ENCODE measurements at regions not wholly inside any gene's neighbourhood (a gene's known extent, or its start where the extent isn't known, plus 50 kb on each side); places are given as distances from the start of the nearest gene placed in this dataset.

DNA sequence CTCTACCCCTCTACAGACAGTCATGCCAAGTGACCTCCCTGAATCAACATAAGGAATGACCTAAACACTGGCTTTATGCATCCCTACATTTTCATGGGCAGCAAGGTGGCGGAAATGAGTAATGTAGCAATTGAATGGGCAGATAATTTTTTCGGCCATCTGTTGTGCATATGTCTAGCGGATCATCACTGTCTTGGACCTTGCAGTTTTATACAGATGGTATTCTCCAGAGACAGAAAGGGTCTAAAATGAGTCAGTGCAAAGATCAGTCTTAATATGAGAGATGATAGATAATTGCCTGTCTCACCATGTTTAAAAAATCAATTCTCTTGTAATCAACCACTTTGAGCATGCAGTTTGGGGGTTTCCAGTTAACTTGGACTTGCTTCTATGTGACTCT, 177.3 kb upstream of the DKK2 start:
- H3K9ac ChIP-seq (ENCODE audit: control insufficient read depth, insufficient read depth, low read length): no peak overlapping the region
- no peaks in the 10 kb centered on the region for H3K36me3 ChIP-seq (ENCODE audit: control insufficient read depth in 2 of 2, insufficient read depth in 2 of 2, low read length in 1 of 2)
- ATAC-seq (no peak; the same call in 2 of the 3 replicates), FAIRE-seq (no peak), DNase-seq (ENCODE audit: low read depth, low spot score) (no peak)
- no peaks in the 10 kb centered on the region for H4K20me1 ChIP-seq (ENCODE audit: control insufficient read depth, insufficient read depth)
- no TSS peak for BruUV-seq (replicated peaks)
- H2AFZ ChIP-seq (ENCODE audit: control insufficient read depth, low read depth, low read length): no peak overlapping the region
- no peak overlapping the region for H3K4me2 ChIP-seq (ENCODE audit: control insufficient read depth, insufficient read depth)
- SMC1A ChIA-PET (ENCODE audit: uncharacterized antibody, unreplicated experiment): no interaction called here
- CTCF ChIA-PET: no interaction called here
- intact Hi-C loops (cut with micrococcal nuclease; ENCODE audit: unreplicated experiment) (no loop called here), in situ Hi-C loops (cut with MboI) (no loop called here)
- H3K4me3 ChIP-seq: no peak overlapping the region
- RAD21 ChIA-PET (ENCODE audit: unreplicated experiment): no interaction called here
- no peaks in the 10 kb centered on the region for H3K9me3 ChIP-seq (replicated peaks; ENCODE audit: control insufficient read depth, insufficient read depth, low read length)
- WGBS (ENCODE audit: insufficient coverage, insufficient replicate concordance, low lambda C conversion rate, missing lambda C conversion rate): 64% methylated on average over 3 of the region's 3 CpGs
- H3K4me1 ChIP-seq (ENCODE audit: control insufficient read depth, insufficient read depth, low read length): no peaks in the 10 kb centered on the region
- no peak overlapping the region for H3K27ac ChIP-seq (ENCODE audit: control insufficient read depth, insufficient read depth)
- TF ChIP-seq NFXL1 (IDR thresholded peaks at IDR 0.05; ENCODE audit: borderline replicate concordance): no peak
- no peak for TF ChIP-seq SP1 (IDR thresholded peaks at IDR 0.05; ENCODE audit: low read depth, low read length)
- no peak for TF ChIP-seq CHD4 (IDR thresholded peaks at IDR 0.05)
- TF ChIP-seq ATF7 (IDR thresholded peaks at IDR 0.05; ENCODE audit: low read depth): no peak
- TF ChIP-seq CBFB (IDR thresholded peaks at IDR 0.05; ENCODE audit: low read depth): no peak
- TF ChIP-seq, protein P1, sequence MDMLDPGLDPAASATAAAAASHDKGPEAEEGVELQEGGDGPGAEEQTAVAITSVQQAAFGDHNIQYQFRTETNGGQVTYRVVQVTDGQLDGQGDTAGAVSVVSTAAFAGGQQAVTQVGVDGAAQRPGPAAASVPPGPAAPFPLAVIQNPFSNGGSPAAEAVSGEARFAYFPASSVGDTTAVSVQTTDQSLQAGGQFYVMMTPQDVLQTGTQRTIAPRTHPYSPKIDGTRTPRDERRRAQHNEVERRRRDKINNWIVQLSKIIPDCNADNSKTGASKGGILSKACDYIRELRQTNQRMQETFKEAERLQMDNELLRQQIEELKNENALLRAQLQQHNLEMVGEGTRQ (IDR thresholded peaks at IDR 0.05; ENCODE audit: borderline replicate concordance, low read depth, low read length): no peak
- TF ChIP-seq FOXM1 (IDR thresholded peaks at IDR 0.05; ENCODE audit: low read depth, low read length): no peak
- TF ChIP-seq BRCA1 (IDR thresholded peaks at IDR 0.05; ENCODE audit: low read depth, low read length): no peak
- no peaks in the 10 kb centered on the region for H3K27me3 ChIP-seq (replicated peaks in 1 of 2; ENCODE audit: control insufficient read depth in 2 of 2, insufficient read depth in 2 of 2, low read length in 1 of 2)
- POLR2A ChIA-PET: no interaction called here
- no peaks in the 10 kb centered on the region for H3K79me2 ChIP-seq (ENCODE audit: control insufficient read depth, insufficient read depth, low read length)

DNA sequence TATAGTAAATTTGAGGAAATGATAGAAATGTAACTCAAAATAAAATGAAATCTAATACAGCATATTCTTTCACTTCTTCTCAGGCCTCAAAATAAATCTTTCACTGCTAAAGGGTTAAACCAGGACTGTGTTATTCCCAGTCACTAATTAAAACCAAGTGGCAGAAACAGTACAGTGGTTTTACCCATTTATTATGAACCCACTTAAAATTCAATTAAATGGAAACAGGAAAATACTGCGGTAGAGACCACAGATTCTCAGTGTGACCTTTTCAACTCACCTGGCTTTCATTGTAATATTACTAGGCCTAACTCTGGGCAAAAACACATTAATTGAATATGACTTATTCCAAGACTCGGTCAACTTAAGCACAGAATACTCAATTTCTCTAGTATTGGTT, 176.5 kb upstream of the DKK2 start:
- Histone ChIP-seq H4K20me1 (ENCODE audit: control insufficient read depth, insufficient read depth) (no peaks in the 10 kb centered on the region), H3K27ac (ENCODE audit: control insufficient read depth, insufficient read depth) (no peak overlapping the region), H3K36me3 (ENCODE audit: control insufficient read depth in 2 of 2, insufficient read depth in 2 of 2, low read length in 1 of 2) (no peaks in the 10 kb centered on the region), H2AFZ (ENCODE audit: control insufficient read depth, low read depth, low read length) (no peak overlapping the region), H3K9ac (ENCODE audit: control insufficient read depth, insufficient read depth, low read length) (no peak overlapping the region), H3K79me2 (ENCODE audit: control insufficient read depth, insufficient read depth, low read length) (no peaks in the 10 kb centered on the region), H3K4me3 (no peak overlapping the region), H3K4me1 (ENCODE audit: control insufficient read depth, insufficient read depth, low read length) (no peaks in the 10 kb centered on the region), H3K27me3 (replicated peaks in 1 of 2; ENCODE audit: control insufficient read depth in 2 of 2, insufficient read depth in 2 of 2, low read length in 1 of 2) (no peaks in the 10 kb centered on the region), H3K4me2 (ENCODE audit: control insufficient read depth, insufficient read depth) (no peak overlapping the region), H3K9me3 (replicated peaks; ENCODE audit: control insufficient read depth, insufficient read depth, low read length) (no peaks in the 10 kb centered on the region)
- FAIRE-seq (no peak), ATAC-seq (no peak), DNase-seq (ENCODE audit: low read depth, low spot score) (no peak)
- CTCF ChIA-PET: no interaction called here
- RAD21 ChIA-PET (ENCODE audit: unreplicated experiment): no interaction called here
- BruUV-seq (replicated peaks): no TSS peak
- POLR2A ChIA-PET: no interaction called here
- SMC1A ChIA-PET (ENCODE audit: uncharacterized antibody, unreplicated experiment): no interaction called here
- intact Hi-C loops (cut with micrococcal nuclease; ENCODE audit: unreplicated experiment) (no loop called here), in situ Hi-C loops (cut with MboI) (no loop called here)
- TF ChIP-seq ZNF384 (IDR thresholded peaks at IDR 0.05; ENCODE audit: borderline replicate concordance, low read depth, low read length) (no peak), NR2C2 (IDR thresholded peaks at IDR 0.05; ENCODE audit: borderline replicate concordance, control insufficient read depth, insufficient read length, low read depth) (no peak), NFXL1 (IDR thresholded peaks at IDR 0.05; ENCODE audit: borderline replicate concordance) (no peak), FOS (IDR thresholded peaks at IDR 0.05; ENCODE audit: borderline replicate concordance, extremely low read depth, insufficient read length) (no peak), MYB (IDR thresholded peaks at IDR 0.05; ENCODE audit: borderline replicate concordance, low read depth, low read length) (no peak), MTA2 (IDR thresholded peaks at IDR 0.05; ENCODE audit: low read depth) (no peak), ZNF207 (IDR thresholded peaks at IDR 0.05; ENCODE audit: borderline replicate concordance) (no peak)
- TF ChIP-seq, protein P2, sequence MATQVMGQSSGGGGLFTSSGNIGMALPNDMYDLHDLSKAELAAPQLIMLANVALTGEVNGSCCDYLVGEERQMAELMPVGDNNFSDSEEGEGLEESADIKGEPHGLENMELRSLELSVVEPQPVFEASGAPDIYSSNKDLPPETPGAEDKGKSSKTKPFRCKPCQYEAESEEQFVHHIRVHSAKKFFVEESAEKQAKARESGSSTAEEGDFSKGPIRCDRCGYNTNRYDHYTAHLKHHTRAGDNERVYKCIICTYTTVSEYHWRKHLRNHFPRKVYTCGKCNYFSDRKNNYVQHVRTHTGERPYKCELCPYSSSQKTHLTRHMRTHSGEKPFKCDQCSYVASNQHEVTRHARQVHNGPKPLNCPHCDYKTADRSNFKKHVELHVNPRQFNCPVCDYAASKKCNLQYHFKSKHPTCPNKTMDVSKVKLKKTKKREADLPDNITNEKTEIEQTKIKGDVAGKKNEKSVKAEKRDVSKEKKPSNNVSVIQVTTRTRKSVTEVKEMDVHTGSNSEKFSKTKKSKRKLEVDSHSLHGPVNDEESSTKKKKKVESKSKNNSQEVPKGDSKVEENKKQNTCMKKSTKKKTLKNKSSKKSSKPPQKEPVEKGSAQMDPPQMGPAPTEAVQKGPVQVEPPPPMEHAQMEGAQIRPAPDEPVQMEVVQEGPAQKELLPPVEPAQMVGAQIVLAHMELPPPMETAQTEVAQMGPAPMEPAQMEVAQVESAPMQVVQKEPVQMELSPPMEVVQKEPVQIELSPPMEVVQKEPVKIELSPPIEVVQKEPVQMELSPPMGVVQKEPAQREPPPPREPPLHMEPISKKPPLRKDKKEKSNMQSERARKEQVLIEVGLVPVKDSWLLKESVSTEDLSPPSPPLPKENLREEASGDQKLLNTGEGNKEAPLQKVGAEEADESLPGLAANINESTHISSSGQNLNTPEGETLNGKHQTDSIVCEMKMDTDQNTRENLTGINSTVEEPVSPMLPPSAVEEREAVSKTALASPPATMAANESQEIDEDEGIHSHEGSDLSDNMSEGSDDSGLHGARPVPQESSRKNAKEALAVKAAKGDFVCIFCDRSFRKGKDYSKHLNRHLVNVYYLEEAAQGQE (IDR thresholded peaks at IDR 0.05; ENCODE audit: low read depth, low read length): no peak
- WGBS (ENCODE audit: insufficient coverage, insufficient replicate concordance, low lambda C conversion rate, missing lambda C conversion rate): 50% methylated on average over 2 of the region's 2 CpGs
